ENCODE measurements at regions not wholly inside any gene's neighbourhood (a gene's known extent, or its start where the extent isn't known, plus 50 kb on each side); places are given as distances from the start of the nearest gene placed in this dataset.
A peak's percentile ranks its signal among the peaks of the same experiment; 100 is the strongest.

DNA sequence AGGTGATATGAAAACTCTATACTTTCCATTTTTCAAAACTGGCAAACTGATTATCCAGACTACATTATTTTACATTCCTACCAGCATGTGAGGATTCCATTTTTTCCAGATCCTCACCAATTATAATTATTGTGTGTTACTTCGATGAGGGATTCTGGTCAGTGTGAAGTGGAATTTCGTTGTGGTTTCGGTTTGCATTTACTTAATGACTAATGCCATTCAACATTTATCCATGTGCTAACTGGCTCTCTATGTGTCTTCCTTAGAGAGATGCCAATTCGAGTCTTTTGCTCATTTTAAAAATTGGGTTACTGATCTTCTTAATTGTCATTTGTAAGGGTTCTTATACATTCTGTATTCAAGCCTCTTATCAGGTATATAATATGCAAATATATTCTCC is 1551.3 kb upstream of the MIR17HG start:
- no peak for DNase-seq (ENCODE audit: low read depth in 2 of 2)

DNA sequence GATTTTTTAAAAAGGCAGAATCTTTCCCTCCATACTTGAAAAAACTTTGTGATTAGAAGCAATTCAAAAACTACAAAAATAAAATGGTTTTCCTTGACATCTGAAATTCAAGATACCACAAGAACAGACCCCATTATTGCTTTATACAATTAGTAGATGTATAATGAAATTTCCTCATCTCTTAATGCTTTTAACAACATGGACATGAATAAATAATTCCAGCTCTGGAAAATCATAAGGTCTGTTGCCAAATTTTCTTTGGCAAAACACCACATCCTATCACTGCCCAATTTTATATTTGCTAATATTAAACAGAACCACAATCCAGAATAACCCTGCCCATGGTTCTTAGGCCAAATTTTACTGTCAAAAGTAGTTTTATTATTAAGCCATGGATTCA is 1543.6 kb upstream of the MIR17HG start:
- DNase-seq (ENCODE audit: low read depth in 2 of 2) = no peak

DNA sequence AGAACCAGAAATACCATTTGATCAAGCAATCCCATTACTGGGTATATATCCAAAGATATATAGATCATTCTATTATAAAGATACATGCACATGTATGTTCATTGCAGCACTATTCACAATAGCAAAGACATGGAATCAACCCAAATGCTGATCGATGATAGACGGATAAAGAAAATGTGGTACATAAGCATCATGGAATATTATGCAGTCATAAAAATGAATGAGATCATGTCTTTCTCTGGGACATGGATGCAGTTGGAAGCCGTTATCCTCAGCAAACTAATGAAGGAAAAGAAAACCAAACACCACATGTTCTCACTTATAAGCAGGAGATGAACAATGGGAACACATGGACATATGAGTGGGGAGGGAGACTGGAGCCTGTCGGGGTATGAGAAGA is 1540.9 kb upstream of the MIR17HG start:
- DNase-seq (ENCODE audit: low read depth in 2 of 2) = no peak

DNA sequence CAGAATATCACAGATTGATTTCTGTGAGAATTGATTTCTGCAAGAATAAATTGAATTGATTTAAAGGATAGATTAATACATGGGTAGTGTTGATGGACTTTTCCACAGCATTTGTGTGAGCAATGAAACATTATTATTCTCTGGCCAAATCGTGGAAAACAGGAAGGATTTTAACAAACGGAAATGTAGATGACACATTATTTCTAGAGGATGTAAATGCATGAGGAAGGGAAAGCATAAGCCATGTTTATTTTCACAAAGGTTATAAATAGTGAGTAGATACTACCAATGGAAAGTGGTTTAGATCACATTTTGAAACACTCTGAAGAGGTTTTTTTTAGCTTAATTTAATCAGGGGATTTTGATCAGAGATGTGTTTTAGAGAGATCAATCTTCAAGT is 1534.6 kb upstream of the MIR17HG start:
- DNase-seq (ENCODE audit: low read depth in 2 of 2) = no peak

DNA sequence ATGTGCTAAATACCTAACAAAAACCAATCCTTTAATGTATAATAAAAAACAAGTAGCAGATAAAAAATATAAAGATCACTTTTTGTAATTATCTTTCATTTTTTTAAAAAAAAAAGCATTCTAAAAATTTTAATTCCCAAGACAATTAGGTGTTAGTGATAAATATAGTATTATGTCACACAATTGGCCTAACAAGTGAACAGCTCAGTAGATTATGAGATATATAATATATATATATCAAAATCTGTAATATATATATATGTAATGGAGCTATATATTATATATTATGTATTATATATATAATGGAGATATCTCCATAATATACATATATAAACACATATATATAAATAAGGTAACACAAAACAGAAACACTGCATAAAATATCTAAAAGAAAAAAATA is 1531.1 kb upstream of the MIR17HG start:
- DNase-seq (ENCODE audit: low read depth in 2 of 2) = no peak

DNA sequence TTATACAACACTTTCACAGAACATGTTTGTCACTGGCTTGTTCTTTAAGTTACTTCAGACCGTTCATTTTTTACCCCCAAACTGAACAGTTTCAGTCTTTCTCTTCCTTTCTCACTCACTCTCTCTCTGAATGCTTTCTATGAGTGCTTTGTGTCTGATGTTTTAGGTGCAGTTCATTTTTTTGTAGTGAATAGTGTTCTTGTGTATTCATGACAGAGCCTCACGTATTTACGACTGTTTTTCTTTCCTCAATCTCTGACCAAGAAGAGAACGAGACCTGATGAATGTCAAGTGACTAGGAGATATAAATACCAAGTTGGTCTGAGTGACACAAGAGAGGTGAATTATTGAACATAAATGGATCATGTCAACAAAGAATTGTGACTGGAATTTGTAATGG is 1525.0 kb upstream of the MIR17HG start:
- DNase-seq (ENCODE audit: low read depth in 2 of 2) = no peak

DNA sequence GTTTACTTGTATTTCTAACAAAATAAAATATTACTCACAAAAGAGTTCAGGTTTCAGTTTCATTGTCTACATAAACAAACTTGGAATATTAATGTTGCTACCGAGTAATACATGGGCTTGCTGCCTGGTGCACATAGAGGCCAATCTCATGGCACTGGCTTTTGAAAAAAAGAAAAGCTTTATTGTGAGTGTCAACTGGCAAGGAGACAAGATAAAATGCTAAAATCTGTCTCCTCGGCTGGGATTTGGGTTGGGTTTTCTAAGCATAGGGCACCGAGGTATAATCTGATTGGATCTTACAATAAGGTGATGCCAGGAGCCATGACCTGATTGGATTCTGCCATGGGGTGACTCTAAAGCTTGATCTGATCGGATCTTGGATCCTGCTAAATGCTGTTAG is 1519.9 kb upstream of the MIR17HG start:
- DNase-seq (ENCODE audit: low read depth in 2 of 2) = no peak

DNA sequence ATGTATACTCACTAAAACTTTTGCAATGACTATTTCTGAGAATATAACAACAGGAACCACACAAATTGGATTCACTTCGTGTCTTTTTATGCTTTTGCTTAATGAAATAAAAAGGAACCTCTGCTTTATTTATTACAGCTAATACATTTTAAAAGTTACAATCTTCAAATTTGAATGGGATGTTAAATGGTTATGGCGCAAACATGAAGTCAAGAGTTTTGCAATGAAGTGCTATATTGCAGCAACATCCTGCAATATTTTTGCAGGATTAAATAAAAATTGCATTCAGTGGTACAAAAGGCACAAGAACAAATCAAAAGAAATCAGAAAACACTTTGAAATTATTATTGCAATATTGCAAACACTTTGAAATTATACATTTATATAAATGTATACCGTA is 1519.0 kb upstream of the MIR17HG start:
- DNase-seq (ENCODE audit: low read depth in 2 of 2) = no peak

DNA sequence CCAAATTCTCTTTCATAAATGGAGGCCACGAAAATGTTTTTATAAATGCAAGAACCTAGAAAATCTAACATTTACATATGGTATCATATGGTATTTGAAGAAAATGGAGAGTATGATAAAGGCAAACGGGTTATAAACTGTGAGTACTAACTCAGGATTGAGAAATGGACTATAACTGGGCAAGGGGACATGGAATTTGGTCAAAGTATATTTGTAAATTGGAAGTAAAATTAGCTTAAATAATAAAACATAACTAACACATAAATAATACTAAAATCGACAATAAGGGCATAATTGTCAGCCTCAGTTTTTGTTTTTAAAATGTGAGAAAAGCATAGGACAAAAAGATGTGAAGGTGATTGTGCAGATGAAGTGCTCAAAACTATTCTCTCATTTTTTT is 1516.3 kb upstream of the MIR17HG start:
- no peak for DNase-seq (ENCODE audit: low read depth in 2 of 2)

DNA sequence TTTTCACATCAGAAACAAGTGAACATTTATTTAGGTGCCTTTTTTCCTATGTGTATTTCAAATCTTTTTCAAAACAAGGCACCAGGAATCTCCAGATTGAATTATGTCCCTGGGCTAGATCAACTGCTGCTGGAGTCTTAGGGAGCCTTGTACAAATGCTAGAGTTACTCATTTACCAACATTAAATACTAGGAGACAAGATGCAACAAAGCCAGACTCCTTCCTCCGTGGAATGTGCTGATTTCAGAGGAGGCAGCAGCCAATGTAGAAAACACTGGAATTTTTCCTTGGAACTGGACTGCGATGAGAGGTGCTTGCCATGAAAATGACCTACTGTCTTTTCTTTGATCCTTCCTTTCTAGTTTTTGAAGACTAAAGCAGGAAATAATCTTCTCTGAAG is 1514.7 kb upstream of the MIR17HG start:
- no peak for DNase-seq (ENCODE audit: low read depth in 2 of 2)

DNA sequence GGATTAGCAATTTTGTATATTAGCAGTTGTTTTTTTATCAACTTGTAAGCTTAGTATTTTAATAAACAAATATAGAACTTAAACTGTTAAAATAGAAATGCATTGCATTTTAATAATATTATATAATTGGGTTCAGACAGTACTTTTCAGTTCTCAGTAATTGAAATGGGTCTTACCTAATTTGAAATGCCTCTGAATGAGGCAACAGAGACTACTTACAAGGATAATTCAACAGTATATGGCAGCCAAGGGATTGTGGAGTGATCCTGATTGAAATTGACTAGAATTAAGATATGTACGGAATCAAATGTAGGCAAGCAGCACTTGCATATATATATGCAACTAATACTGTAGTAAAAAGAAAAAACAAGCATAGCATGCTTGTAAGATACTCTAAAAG is 1503.9 kb upstream of the MIR17HG start:
- no peak for DNase-seq (ENCODE audit: low read depth in 2 of 2)

DNA sequence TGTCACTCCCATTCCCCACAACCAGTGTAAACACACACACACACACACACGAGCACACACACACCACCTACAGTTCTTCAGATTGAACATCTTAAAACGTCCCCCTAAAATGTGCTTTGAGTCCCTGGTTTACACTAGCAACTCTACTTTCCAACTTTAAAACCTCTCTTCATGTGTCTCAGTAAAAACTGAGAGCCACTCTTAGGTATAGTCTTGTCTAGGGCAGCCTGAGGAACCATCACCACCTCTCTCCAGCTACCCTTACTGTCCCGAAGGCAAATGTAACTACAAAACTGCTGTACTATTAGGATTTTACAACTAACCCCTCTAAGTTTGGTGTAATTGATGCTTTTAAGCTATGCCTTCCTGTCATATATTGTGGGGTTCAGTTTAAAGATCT is 1501.6 kb upstream of the MIR17HG start:
- no peak for DNase-seq (ENCODE audit: low read depth in 2 of 2)

DNA sequence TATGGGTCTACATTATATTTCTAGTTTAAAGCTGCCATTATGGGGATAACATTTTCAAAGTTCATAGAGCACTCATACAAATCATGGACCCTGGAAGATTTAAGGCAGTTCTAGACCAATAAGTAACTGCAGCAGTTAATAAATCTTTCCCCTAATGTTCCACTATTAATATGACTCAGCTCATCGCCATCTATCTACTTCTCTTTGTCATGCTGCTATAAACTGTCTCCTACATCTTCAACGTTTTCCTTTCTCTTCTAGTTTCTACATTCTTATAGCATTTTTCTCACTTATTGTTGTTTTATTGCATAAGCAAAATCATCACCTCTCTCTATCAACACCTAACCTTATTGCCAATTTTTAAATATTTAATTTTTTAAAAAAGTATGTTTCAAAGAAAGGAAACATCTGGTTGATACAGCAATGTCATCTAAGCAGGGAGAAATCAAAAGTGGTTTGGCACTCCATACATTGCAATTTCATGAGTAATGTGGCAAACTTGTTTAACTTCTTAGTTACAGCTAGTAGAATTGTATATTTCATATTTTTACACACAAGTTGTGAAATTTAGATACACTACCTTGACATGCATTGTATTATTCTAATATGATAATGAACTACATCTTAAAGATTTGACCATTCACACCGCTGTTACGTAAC is 1500.4 kb upstream of the MIR17HG start:
- DNase-seq (ENCODE audit: low read depth in 2 of 2) = peak; percentile 17 to 29

DNA sequence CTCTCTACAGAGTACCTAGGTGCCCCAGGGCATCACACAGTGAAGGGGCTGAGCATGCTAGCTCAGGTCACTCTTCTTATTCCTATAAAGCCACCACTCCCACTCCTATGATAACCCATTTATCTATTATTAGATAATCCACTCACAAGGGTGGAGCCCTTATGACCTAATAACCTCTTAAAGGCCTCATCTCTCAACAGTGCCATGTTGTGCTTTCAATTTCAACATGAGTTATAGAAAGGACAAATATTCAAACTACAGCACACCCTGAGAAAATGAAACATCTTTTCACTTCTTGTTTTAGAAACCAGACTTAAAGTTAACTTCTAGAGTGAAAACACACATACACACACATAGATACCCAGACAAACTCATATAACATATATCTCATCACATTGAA is 1494.9 kb upstream of the MIR17HG start:
- DNase-seq (ENCODE audit: low read depth in 2 of 2) = no peak

DNA sequence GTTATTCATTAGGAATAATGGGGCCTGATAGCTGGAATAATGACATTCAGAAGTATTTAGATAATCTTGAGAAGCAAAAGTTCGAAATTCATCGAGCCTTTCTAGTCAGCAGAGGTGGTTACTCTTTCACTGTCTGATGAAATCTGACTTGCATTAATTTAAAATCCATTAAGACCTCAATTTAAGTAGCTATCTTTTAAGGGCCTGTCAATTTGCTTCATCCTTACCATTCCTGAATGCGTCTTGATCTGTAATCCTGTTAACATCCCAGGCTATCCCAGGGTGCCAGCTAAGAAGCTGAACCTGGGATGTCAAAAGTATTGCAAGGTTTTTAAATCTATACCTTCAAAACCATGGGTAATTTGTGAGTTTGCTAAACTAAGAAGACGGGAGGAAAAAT is 1491.0 kb upstream of the MIR17HG start:
- no peak for DNase-seq (ENCODE audit: low read depth in 2 of 2)

DNA sequence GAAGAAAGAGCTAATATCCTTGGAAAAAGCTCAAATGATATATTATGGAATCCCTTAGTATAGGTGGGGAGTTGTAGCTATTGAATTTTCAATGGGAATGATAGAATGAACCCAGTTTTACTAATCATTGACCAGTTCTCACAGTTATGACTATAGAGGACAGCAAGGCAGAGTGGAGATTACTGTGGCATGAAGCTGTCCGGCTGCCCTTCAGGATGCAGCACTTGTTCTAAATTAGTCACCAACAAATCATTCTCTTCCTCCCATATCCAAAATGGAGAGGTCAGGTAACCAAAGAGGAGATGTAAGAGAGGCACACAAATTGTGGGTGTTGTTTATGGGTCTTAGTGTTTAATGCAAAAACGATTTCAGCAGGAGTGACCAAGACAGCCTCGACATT is 1490.0 kb upstream of the MIR17HG start:
- DNase-seq (ENCODE audit: low read depth in 2 of 2) = no peak

DNA sequence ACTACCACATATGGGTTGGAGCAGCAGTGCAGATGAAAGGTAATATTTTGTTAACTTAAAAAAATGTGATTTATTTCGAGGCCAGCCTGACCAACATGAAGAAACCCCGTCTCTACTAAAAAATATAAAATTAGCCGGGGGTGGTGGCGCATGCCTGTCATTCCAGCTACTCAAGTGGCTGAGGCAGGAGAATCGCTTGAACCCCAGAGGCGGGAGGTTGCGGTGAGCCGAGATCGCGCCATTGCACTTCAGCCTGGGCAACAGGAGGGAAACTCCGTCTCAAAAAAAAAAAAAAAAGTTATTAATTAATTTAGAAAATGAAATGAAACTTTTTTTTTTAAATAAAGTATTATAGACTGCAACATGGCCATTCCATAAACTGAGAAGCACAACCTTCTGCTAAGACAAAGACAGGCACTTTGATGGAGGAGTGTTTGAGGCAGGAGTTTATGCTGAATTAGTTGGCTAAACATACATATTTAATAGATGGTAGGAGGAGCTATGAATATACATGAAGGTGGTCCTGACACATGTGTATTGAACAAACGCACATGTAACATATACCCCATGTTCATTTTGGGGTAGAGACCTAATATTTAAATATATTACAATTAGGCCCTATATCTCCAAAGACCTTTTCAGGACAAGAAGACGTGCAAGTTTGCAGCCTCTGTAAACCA is 1485.3 kb upstream of the MIR17HG start:
- no peak for DNase-seq (ENCODE audit: low read depth in 2 of 2)

DNA sequence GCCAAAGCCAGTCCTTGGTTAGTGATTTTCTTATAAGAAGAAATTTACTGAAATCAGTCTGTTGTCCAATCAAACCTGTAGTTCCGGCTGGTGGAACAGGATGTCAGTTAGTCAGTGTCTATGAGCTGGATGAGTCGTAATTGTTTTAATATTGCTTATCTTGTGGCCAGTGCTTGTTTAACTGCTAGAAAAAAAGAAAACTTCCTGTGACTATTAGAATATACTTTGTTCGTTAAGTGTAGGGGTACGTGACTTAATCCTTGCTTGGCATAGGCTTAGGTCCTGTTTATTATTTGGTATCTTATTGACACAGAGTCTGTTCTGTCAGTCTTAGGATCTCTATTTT is 1484.8 kb upstream of the MIR17HG start:
- no peak for DNase-seq (ENCODE audit: low read depth in 2 of 2)

DNA sequence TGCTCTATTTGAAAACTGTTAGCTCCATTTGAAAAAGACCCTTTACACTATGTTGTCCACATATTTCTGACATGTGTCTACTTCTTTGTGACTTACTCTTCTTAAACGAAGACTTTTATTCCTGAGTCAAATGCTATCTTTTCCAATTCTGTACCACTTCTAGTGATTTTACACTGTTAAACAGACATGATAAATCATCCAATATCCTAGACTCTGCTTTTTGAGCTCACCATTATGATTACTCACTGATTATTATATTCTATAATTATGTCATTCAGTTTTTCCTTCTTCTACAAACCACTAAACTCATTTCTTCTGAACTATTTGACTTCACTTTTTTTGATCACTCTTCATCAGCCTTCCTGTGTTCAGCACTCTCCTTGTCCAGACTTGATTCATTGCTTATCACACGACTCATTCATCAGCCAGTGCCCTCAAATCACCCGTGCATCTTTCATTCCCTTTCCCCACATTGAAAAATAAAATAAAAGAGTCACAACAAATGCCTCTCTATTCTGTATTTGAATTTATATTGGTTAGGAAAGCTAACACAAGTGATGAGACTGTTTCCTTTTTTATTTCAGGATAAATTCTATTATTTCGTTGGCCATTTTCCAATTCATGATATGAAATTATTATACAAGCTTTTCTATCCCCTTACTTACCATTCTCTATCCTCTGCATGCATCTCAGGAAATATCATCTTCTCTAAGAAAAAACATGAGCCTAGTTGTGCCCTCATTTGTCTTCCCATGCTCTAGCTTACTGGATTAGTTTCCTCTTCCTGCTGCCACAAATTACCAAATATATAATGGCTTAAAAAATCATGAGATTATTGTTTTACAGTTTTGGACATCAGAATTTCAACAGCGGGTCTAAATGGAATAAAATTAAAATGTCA is 1482.1 kb upstream of the MIR17HG start:
- no peak for DNase-seq (ENCODE audit: low read depth in 2 of 2)

DNA sequence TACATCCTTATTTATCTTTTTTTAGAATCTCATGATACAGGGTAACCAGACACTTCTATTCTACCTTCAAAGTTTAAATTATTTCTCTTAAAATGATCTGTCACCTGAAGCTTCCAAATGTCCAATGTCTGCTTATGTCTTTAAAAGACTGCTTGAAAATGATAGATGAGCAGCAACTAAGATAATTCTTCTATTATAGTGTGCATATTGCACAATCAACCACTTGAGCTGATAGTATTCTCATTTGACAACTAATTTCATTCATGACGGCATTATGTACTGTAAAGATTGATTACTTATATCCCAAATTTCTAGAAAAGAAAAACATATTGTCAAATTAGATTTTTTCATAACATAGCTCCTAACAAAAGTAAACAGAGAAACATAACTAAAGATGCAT is 1478.2 kb upstream of the MIR17HG start:
- no peak for DNase-seq (ENCODE audit: low read depth in 2 of 2)

DNA sequence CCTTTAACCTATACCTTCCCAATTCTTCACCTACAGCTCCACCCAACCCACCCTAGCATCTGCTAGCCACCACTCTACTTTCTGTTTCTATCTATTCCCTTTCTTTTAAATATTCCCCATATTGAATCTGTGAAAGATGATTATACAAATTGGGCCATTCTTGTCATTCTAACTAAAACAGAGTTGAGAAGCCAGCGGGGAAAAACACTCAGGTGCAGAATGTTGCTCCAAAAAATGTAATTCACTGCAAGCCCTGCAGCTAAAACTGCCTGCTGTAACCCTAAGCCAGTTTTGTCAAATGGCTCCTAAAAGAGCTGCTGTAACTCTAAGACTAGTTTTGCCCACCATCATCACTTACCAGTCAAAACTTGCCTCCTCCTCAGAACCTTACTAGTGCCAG is 1468.6 kb upstream of the MIR17HG start:
- DNase-seq (ENCODE audit: low read depth in 2 of 2) = no peak

DNA sequence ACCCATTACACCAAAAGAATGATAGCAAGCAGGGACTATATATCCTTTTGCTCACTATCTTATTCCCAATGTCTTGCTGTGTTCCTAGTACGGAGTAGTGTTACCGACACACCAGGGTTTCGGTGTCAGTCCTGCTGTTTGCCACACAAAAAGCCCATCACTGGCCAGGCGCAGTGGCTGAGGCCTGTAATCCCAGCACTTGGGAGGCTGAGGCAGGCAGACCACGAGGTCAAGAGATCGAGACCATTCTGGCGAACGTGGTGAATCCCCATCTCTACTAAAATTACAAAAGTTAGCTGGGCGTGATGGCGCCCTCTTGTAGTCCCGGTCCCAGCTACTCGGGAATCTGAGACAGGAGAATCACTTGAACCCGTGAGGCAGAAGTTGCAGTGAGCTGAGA is 1467.3 kb upstream of the MIR17HG start:
- no peak for DNase-seq (ENCODE audit: low read depth in 2 of 2)

DNA sequence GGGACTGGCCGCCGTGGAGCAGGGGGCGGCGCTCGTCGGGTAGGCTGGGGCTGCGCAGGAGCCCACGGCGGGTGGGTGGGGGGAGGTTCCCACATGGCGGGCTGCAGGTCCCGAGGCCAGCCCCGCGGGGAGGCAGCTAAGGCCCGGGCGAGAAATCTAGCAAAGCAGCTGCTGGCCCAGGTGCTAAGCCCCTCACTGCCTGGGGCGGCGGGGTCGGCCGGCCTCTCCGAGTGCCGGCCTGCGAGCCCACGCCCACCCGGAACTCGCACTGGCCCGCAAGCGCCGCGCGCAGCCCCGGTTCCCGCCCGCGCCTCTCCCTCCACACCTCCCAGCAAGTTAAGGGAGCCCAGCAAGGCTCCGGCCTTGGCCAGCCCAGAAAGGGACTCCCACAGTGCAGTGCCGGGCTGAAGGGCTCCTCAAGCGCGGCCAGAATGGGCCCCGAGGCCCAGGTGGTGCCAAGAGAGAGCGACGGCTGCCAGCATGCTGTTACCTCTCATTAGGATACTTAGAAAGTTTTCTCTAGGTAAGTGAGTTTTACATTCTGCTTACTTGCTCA is 1463.5 kb upstream of the MIR17HG start:
- DNase-seq (ENCODE audit: low read depth in 2 of 2) = no peak

All from fibroblast of skin of left quadriceps (primary cell).